Non-pigmented ciliary epithelial cell (primary cell): ENCODE measurements at regions not wholly inside any gene's neighbourhood (a gene's known extent, or its start where the extent isn't known, plus 50 kb on each side); places are given as distances from the start of the nearest gene placed in this dataset.

Experiments
- DNase-seq: peaks from one replicate; pipeline ENCODE4 v3.0.0-alpha.2; 2010; ENCODE audit warnings: low read depth

- no peak for DNase-seq
Observed at GRCh38 chr2:150781142-150781541, 293.7 kb upstream of the RND3 start.

GRCh38 chr2:150778828-150779227, 291.4 kb upstream of the RND3 start:
- DNase-seq, result no peak

GRCh38 chr2:150769421-150769820, 282.0 kb upstream of the RND3 start:
- DNase-seq, result no peak

GRCh38 chr2:150767991-150768746, 280.7 kb upstream of the RND3 start:
- DNase-seq, result no peak

- no peak for DNase-seq
Observed at GRCh38 chr2:150762571-150762970, 275.1 kb upstream of the RND3 start.

GRCh38 chr2:150759531-150759930, 272.1 kb upstream of the RND3 start:
- no peak for DNase-seq

GRCh38 chr2:150759106-150759505, 271.6 kb upstream of the RND3 start:
- no peak for DNase-seq

- DNase-seq, result no peak
Observed at GRCh38 chr2:150752229-150752628, 264.8 kb upstream of the RND3 start.

GRCh38 chr2:150750720-150751119, 263.3 kb upstream of the RND3 start:
- DNase-seq, result no peak

GRCh38 chr2:150742094-150742493, 254.6 kb upstream of the RND3 start:
- DNase-seq, result no peak

- no peak for DNase-seq
Observed at GRCh38 chr2:150735894-150736498, 248.5 kb upstream of the RND3 start.

GRCh38 chr2:150733051-150733618, 245.7 kb upstream of the RND3 start:
- DNase-seq, result no peak

- no peak for DNase-seq
Observed at GRCh38 chr2:150732491-150732890, 245.0 kb upstream of the RND3 start.

- DNase-seq, result peak; percentile 60
Observed at GRCh38 chr2:150732064-150732463, 244.6 kb upstream of the RND3 start.

GRCh38 chr2:150729495-150729955, 242.1 kb upstream of the RND3 start:
- DNase-seq, result no peak

- no peak for DNase-seq
Observed at GRCh38 chr2:150718280-150718679, 230.8 kb upstream of the RND3 start.

GRCh38 chr2:150716186-150716585, 228.7 kb upstream of the RND3 start:
- no peak for DNase-seq

- DNase-seq, result no peak
Observed at GRCh38 chr2:150715501-150715900, 228.0 kb upstream of the RND3 start.

- DNase-seq, result no peak
Observed at GRCh38 chr2:150710916-150711315, 223.4 kb upstream of the RND3 start.

GRCh38 chr2:150710041-150710440, 222.6 kb upstream of the RND3 start:
- DNase-seq, result no peak

GRCh38 chr2:150706561-150706960, 219.1 kb upstream of the RND3 start:
- DNase-seq, result no peak

GRCh38 chr2:150705767-150706166, 218.3 kb upstream of the RND3 start:
- DNase-seq, result no peak

- no peak for DNase-seq
Observed at GRCh38 chr2:150705357-150705756, 217.9 kb upstream of the RND3 start.
